Fibroblast of lung (primary cell): ENCODE measurements at regions not wholly inside any gene's neighbourhood (a gene's known extent, or its start where the extent isn't known, plus 50 kb on each side); places are given as distances from the start of the nearest gene placed in this dataset.
A peak's percentile ranks its signal among the peaks of the same experiment; 100 is the strongest.

Experiments
- DNase-seq, 2 donors: peaks; one replicate each; pipeline versions ENCODE4 v3.0.0 to v3.0.0-alpha.2; 2010; ENCODE audit warnings: low read depth in 2 of 2
- H2AFZ ChIP-seq: 2 replicates; pipeline ENCODE4 v1.5.1; 2012; ENCODE audit warnings: low read length, control low read depth, inconsistent platforms
- H3K27ac ChIP-seq: 2 replicates; pipeline ENCODE4 v1.5.1; 2011; ENCODE audit warnings: low read length, control low read depth; ENCODE audit not compliant: insufficient read depth
- H3K27me3 ChIP-seq: 2 replicates; pipeline ENCODE4 v1.5.1; 2011; ENCODE audit warnings: mild to moderate bottlenecking, low read length; ENCODE audit not compliant: control insufficient read depth, insufficient read depth
- H3K36me3 ChIP-seq: 2 replicates; pipeline ENCODE4 v1.5.1; 2011; ENCODE audit warnings: low read length; ENCODE audit not compliant: control insufficient read depth, insufficient read depth
- H3K4me1 ChIP-seq: 2 replicates; pipeline ENCODE4 v1.5.1; 2011; ENCODE audit warnings: low read length; ENCODE audit not compliant: control insufficient read depth, insufficient read depth; ENCODE audit errors: extremely low read depth
- H3K4me2 ChIP-seq: 2 replicates; pipeline ENCODE4 v1.5.1; 2011; ENCODE audit warnings: low read length, control low read depth; ENCODE audit not compliant: insufficient read depth; ENCODE audit errors: extremely low read depth
- H3K4me3 ChIP-seq, 4 experiments: fragments of 200-600 bp in 1 of 4; sonication (generic) in 1 of 4; replicated peaks in 1 of 4; 2 replicates each; pipeline ENCODE4 v1.5.1; 2011 to 2016; ENCODE audit warnings: low read length in 4 of 4, low read depth in 3 of 4, mild to moderate bottlenecking in 3 of 4, control low read depth in 2 of 4, inconsistent platforms in 1 of 4, mixed read lengths in 1 of 4; ENCODE audit not compliant: insufficient read depth in 1 of 4; ENCODE audit errors: control extremely low read depth in 1 of 4
- H3K79me2 ChIP-seq: 2 replicates; pipeline ENCODE4 v1.5.1; 2012; ENCODE audit warnings: mild to moderate bottlenecking, low read length, inconsistent platforms; ENCODE audit not compliant: control insufficient read depth, insufficient read depth
- H3K9ac ChIP-seq: 2 replicates; pipeline ENCODE4 v1.5.1; 2011; ENCODE audit warnings: mild to moderate bottlenecking, low read length, control low read depth; ENCODE audit not compliant: insufficient read depth
- H3K9me3 ChIP-seq: 2 replicates; pipeline ENCODE4 v1.5.1; 2012; ENCODE audit warnings: low read depth, low read length; ENCODE audit not compliant: control insufficient read depth, insufficient read depth
- H4K20me1 ChIP-seq: 2 replicates; pipeline ENCODE4 v1.5.1; 2011; ENCODE audit warnings: low read length; ENCODE audit not compliant: control insufficient read depth, insufficient read depth; ENCODE audit errors: extremely low read depth
- CTCF ChIP-seq, 2 donors: IDR thresholded peaks in 1 of 2; conservative IDR thresholded peaks in 1 of 2; 1 replicate in 1 of 2; 2 replicates in 1 of 2; pipeline ENCODE4 v1.5.1; 2011 to 2012; ENCODE audit warnings: low read length in 2 of 2, control low read depth in 1 of 2, inconsistent platforms in 1 of 2, low read depth in 1 of 2, mild to moderate bottlenecking in 1 of 2
- EZH2 ChIP-seq: IDR thresholded peaks from 2 replicates; pipeline ENCODE4 v1.5.1; 2012; ENCODE audit warnings: low read length, control low read depth, mild to moderate bottlenecking; ENCODE audit errors: missing control alignments

DNA sequence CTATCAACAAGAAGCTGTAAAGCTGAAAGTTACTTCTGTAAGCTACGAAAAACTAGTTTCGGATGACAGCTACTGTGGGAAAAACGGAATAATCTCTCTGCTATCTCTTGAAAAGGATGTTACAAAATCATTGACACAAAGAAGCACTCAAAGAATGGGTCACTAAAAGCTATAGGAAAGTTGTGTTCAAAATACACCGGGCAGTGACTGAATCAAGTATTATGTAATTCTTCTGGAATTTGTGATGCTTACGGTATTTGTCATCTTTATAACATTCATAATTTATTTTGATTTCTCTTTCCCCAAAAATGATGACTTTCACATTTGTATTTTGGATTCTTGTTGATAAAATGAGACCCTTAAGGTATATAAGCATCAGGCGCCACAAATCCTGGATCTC lies 112.1 kb upstream of the KLF6 start:
- H3K27ac ChIP-seq, result peak overlapping the region; percentile 51
- no peaks in the 10 kb centered on the region for H4K20me1 ChIP-seq
- H3K9ac ChIP-seq, result no peak overlapping the region
- H3K9me3 ChIP-seq, result no peaks in the 10 kb centered on the region
- TF ChIP-seq EZH2, result no peak
- no peak for TF ChIP-seq CTCF (conservative IDR thresholded peaks at IDR 0.05 in 1 of 2, IDR thresholded peaks at IDR 0.05 in 1 of 2; ENCODE audit: low read depth in 1 of 2, low read length in 2 of 2)
- no peaks in the 10 kb centered on the region for H3K79me2 ChIP-seq
- peak; percentile 39 to 72 for DNase-seq
- H3K36me3 ChIP-seq, result no peaks in the 10 kb centered on the region
- no peak overlapping the region for H3K4me3 ChIP-seq
- no peaks in the 10 kb centered on the region for H3K27me3 ChIP-seq
- H3K4me2 ChIP-seq, result no peak overlapping the region
- no peak overlapping the region for H2AFZ ChIP-seq
- H3K4me1 ChIP-seq, result peaks cover 7% of the 10 kb centered on the region

DNA sequence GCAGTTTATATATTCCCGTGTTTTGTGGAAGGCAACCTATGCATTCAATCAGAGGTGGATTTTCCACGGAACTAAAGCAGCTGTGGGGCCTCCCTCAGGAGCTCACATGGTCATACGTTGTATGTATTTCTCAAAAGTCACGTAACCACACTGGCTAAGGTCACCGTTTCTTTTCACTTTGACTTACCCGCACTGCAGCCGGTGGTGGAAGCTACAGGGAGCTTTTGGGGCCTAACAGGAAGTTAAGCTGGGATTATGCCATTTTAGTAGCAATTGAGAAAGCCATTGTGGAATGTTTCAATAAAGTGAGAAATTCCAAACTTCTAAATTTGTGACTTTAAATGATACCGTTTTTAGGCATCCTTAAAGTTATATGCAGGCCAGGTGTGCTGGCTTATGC lies 111.2 kb upstream of the KLF6 start:
- Histone ChIP-seq H3K4me1 (peaks cover 7% of the 10 kb centered on the region), H3K79me2 (no peaks in the 10 kb centered on the region), H3K9ac (no peak overlapping the region), H3K4me3 (no peak overlapping the region), H3K27me3 (no peaks in the 10 kb centered on the region), H3K4me2 (no peak overlapping the region), H3K9me3 (no peaks in the 10 kb centered on the region), H3K36me3 (no peaks in the 10 kb centered on the region), H2AFZ (no peak overlapping the region), H3K27ac (peak overlapping the region; percentile 51), H4K20me1 (no peaks in the 10 kb centered on the region)
- TF ChIP-seq EZH2, result no peak
- no peak for TF ChIP-seq CTCF (conservative IDR thresholded peaks at IDR 0.05 in 1 of 2, IDR thresholded peaks at IDR 0.05 in 1 of 2; ENCODE audit: low read depth in 1 of 2, low read length in 2 of 2)
- no peak for DNase-seq

- H3K79me2 ChIP-seq, result no peaks in the 10 kb centered on the region
Measured at GRCh38 chr10:3895045-3895631, 110.1 kb upstream of the KLF6 start.

More at GRCh38 chr10:3895045-3895631, 110.1 kb upstream of the KLF6 start:
- Histone ChIP-seq H4K20me1 (no peaks in the 10 kb centered on the region), H3K4me3 (no peak overlapping the region), H3K9ac (no peak overlapping the region), H3K9me3 (no peaks in the 10 kb centered on the region), H3K4me1 (peaks cover 7% of the 10 kb centered on the region), H3K27ac (peak overlapping the region; percentile 11), H3K27me3 (no peaks in the 10 kb centered on the region), H2AFZ (no peak overlapping the region), H3K36me3 (no peaks in the 10 kb centered on the region), H3K4me2 (no peak overlapping the region)
- TF ChIP-seq EZH2 (no peak), CTCF (conservative IDR thresholded peaks at IDR 0.05 in 1 of 2, IDR thresholded peaks at IDR 0.05 in 1 of 2; ENCODE audit: low read depth in 1 of 2, low read length in 2 of 2) (no peak)
- peak in 1 of 2 donors; percentile 72 for DNase-seq
